ENCODE measurements at regions not wholly inside any gene's neighbourhood (a gene's known extent, or its start where the extent isn't known, plus 50 kb on each side); places are given as distances from the start of the nearest gene placed in this dataset.

GRCh38 chr7:84251277-84251781 is 56.7 kb upstream of the SEMA3A start:
- TF ChIP-seq, protein P1, sequence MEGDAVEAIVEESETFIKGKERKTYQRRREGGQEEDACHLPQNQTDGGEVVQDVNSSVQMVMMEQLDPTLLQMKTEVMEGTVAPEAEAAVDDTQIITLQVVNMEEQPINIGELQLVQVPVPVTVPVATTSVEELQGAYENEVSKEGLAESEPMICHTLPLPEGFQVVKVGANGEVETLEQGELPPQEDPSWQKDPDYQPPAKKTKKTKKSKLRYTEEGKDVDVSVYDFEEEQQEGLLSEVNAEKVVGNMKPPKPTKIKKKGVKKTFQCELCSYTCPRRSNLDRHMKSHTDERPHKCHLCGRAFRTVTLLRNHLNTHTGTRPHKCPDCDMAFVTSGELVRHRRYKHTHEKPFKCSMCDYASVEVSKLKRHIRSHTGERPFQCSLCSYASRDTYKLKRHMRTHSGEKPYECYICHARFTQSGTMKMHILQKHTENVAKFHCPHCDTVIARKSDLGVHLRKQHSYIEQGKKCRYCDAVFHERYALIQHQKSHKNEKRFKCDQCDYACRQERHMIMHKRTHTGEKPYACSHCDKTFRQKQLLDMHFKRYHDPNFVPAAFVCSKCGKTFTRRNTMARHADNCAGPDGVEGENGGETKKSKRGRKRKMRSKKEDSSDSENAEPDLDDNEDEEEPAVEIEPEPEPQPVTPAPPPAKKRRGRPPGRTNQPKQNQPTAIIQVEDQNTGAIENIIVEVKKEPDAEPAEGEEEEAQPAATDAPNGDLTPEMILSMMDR (IDR thresholded peaks at IDR 0.05), result no peak
- no peak for TF ChIP-seq POLR2A (IDR thresholded peaks at IDR 0.05)

Measured in right lobe of liver (tissue), 4 donors.